ELF-1 (cell line): ENCODE measurements at regions not wholly inside any gene's neighbourhood (a gene's known extent, or its start where the extent isn't known, plus 50 kb on each side); places are given as distances from the start of the nearest gene placed in this dataset.
A peak's percentile ranks its signal among the peaks of the same experiment; 100 is the strongest.
"Not testable (repeated sequence)": the region's sequence is repeated elsewhere in the genome, so short reads cannot be mapped to it uniquely, and the experiment has no call there.

Experiments
- DNase-seq: peaks from one replicate; pipeline ENCODE4 v3.0.0-alpha.2; 2016; ENCODE audit warnings: low read depth, low spot score

GRCh38 chr18:38768504-38768903 lies 1202.9 kb upstream of the CELF4 start:
- DNase-seq, result no peak

- DNase-seq, result no peak
Measured at GRCh38 chr18:38759457-38759856, 1193.9 kb upstream of the CELF4 start.

- no peak for DNase-seq
Measured at GRCh38 chr18:38756436-38756835, 1190.8 kb upstream of the CELF4 start.

- DNase-seq, result no peak
Measured at GRCh38 chr18:38752430-38752829, 1186.8 kb upstream of the CELF4 start.

GRCh38 chr18:38751898-38752297 lies 1186.3 kb upstream of the CELF4 start:
- DNase-seq, result peak; percentile 20

GRCh38 chr18:38751211-38751610 lies 1185.6 kb upstream of the CELF4 start:
- DNase-seq, result no peak

- no peak for DNase-seq
Measured at GRCh38 chr18:38750751-38751150, 1185.2 kb upstream of the CELF4 start.

GRCh38 chr18:38747153-38747552 lies 1181.6 kb upstream of the CELF4 start:
- no peak for DNase-seq

GRCh38 chr18:38720181-38720580 lies 1154.6 kb upstream of the CELF4 start:
- DNase-seq, result not testable (repeated sequence)

GRCh38 chr18:38718365-38718901 lies 1152.8 kb upstream of the CELF4 start:
- DNase-seq, result no peak

GRCh38 chr18:38709122-38709521 lies 1143.5 kb upstream of the CELF4 start:
- no peak for DNase-seq

GRCh38 chr18:38706373-38706772 lies 1140.8 kb upstream of the CELF4 start:
- DNase-seq, result no peak

- DNase-seq, result peak; percentile 32
Measured at GRCh38 chr18:38698088-38698487, 1132.5 kb upstream of the CELF4 start.

GRCh38 chr18:38695559-38696280 lies 1130.1 kb upstream of the CELF4 start:
- no peak for DNase-seq

GRCh38 chr18:38693104-38693503 lies 1127.5 kb upstream of the CELF4 start:
- DNase-seq, result no peak

GRCh38 chr18:38690626-38691025 lies 1125.0 kb upstream of the CELF4 start:
- no peak for DNase-seq

GRCh38 chr18:38688416-38688815 lies 1122.8 kb upstream of the CELF4 start:
- DNase-seq, result no peak

- no peak for DNase-seq
Measured at GRCh38 chr18:38670486-38670885, 1104.9 kb upstream of the CELF4 start.

- no peak for DNase-seq
Measured at GRCh38 chr18:38664929-38665328, 1099.3 kb upstream of the CELF4 start.

- no peak for DNase-seq
Measured at GRCh38 chr18:38663682-38664081, 1098.1 kb upstream of the CELF4 start.

GRCh38 chr18:38663270-38663669 lies 1097.7 kb upstream of the CELF4 start:
- no peak for DNase-seq

GRCh38 chr18:38654946-38655345 lies 1089.3 kb upstream of the CELF4 start:
- no peak for DNase-seq

- DNase-seq, result no peak
Measured at GRCh38 chr18:38651736-38652135, 1086.1 kb upstream of the CELF4 start.

GRCh38 chr18:38648179-38648578 lies 1082.6 kb upstream of the CELF4 start:
- no peak for DNase-seq
